ENCODE measurements at regions not wholly inside any gene's neighbourhood (a gene's known extent, or its start where the extent isn't known, plus 50 kb on each side); places are given as distances from the start of the nearest gene placed in this dataset.

DNA sequence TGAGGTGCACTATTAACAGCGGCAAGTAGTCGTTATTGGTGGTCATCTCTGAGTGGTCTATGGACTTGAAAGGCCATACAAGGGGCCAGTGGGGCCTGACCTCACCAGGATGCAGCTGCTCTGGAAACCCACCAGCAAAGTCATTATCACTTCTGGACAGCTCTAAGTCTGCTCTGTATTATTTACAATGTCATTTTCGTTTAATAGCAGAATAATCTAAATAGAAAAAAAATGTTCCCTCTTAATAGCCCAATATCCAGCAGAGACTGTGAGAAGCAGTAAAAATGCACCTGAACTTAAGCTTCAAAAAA is 85.0 kb upstream of the EED start:
- H3K9me3 ChIP-seq (ENCODE audit: control insufficient read depth, insufficient read depth, low read length) = no peaks in the 10 kb centered on the region
- peaks cover 15% of the 10 kb centered on the region; the same call in 1 of the 2 replicates for H3K4me1 ChIP-seq (ENCODE audit: insufficient read depth, low read length)
- no peak overlapping the region for H3K9ac ChIP-seq (ENCODE audit: low read depth, low read length)
- H3K36me3 ChIP-seq (ENCODE audit: insufficient read depth, low read length) = no peaks in the 10 kb centered on the region

DNA sequence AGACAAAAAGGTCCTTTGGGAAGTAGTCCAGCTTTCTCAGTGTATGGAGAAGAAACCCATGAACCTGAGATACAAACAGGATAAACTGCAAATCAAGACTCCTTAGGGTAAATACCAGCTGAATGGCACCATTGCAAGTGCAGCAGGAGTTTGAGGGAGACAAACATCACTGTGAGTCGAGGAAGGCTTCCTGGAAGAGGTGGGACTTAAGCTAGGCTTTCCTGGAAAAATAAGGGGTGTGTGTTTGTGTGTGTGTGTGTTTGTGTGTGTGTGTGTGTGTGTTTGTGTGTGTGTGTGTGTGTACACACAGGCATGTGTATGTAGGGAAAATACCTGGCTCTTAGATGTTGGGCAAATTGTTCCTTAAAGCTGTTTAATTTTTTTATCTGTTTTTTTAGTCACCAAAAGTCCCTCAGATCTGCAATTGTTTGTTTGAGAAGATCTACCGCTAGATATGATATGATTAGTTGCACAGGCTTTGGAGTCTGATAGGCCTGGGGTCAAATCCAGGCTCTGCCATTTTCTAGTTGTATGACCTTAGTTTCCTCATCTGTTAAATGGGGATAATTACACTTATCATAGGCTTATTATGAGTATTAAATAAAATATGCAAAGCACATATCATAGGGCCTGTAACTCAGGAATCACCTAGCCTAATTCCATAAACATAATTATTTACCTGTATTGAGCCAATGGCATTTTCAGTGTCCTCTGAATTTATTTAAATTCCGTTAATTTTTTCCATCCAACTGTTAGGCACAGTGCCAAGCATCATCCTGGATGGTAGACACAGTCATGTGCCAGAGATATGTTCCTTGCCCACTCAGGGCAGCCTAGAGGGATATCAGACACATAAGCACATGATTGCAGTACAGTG is 85.6 kb upstream of the EED start:
- H3K9ac ChIP-seq (ENCODE audit: low read depth, low read length) = no peak overlapping the region
- H3K36me3 ChIP-seq (ENCODE audit: insufficient read depth, low read length) = no peaks in the 10 kb centered on the region
- no peaks in the 10 kb centered on the region for H3K9me3 ChIP-seq (ENCODE audit: control insufficient read depth, insufficient read depth, low read length)
- peaks cover 15% of the 10 kb centered on the region; the same call in 1 of the 2 replicates for H3K4me1 ChIP-seq (ENCODE audit: insufficient read depth, low read length)

DNA sequence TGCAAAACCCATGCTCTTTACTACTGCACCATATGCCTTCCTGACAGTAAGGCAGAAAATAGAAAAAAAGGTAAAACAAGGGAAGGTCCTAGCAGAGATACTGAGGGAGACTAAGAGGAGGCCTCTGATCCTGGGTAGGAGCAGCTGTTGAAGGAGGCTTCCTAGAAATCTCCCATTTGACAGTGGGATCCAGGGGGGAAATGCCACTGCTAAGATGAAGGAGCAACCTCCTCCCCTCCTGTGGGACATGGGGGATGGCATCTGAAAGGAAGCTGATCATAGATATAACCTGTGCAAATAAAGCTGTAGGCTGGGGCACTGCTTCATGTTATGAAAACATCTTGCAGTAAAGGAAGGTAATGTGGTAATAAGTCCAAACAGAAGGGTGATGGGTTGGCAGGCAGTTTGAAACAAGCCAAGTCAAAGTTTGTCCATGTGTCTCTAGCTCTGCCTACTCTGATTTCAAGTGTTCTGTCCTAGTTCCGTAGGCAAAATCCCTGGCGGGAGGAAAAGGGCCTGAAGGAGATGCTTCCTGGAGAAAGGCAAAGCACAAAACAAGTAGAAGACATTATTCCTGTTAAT is 86.7 kb upstream of the EED start:
- Histone ChIP-seq H3K36me3 (ENCODE audit: insufficient read depth, low read length) (no peaks in the 10 kb centered on the region), H3K9me3 (ENCODE audit: control insufficient read depth, insufficient read depth, low read length) (no peaks in the 10 kb centered on the region), H3K4me1 (ENCODE audit: insufficient read depth, low read length) (peaks cover 15% of the 10 kb centered on the region; the same call in 1 of the 2 replicates), H3K9ac (ENCODE audit: low read depth, low read length) (no peak overlapping the region)

DNA sequence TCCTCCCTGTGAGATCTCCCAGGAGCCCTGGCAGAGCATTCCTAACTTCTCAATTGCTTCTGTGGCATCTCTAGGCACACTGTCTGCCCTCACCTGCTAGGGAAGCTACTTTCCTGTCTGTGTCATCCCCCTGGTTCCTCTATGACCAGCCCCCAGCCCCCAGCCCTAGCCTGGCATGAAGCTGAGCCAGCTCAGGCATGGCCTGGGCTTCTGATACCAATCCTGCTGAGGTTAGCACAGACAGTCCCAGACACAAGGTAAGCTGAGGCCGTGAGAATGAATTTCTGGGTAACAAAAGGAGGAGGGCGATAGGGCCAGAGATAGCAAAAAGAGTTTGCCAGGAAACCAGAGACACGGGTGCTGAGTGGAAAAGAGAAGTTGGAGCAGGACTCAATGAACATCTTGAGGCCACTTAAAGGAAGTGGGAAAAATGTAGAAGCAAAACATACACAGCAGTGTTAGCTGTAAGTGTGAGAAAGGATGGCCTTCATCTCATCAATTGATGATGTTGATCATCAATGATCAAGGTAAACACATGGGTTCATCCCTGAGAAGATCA is 87.6 kb upstream of the PICALM start:
- H3K4me1 ChIP-seq (ENCODE audit: insufficient read depth, low read length) = peaks cover 8% of the 10 kb centered on the region
- no peaks in the 10 kb centered on the region for H3K9me3 ChIP-seq (ENCODE audit: control insufficient read depth, insufficient read depth, low read length)
- H3K36me3 ChIP-seq (ENCODE audit: insufficient read depth, low read length) = no peaks in the 10 kb centered on the region
- H3K9ac ChIP-seq (ENCODE audit: low read depth, low read length) = no peak overlapping the region

DNA sequence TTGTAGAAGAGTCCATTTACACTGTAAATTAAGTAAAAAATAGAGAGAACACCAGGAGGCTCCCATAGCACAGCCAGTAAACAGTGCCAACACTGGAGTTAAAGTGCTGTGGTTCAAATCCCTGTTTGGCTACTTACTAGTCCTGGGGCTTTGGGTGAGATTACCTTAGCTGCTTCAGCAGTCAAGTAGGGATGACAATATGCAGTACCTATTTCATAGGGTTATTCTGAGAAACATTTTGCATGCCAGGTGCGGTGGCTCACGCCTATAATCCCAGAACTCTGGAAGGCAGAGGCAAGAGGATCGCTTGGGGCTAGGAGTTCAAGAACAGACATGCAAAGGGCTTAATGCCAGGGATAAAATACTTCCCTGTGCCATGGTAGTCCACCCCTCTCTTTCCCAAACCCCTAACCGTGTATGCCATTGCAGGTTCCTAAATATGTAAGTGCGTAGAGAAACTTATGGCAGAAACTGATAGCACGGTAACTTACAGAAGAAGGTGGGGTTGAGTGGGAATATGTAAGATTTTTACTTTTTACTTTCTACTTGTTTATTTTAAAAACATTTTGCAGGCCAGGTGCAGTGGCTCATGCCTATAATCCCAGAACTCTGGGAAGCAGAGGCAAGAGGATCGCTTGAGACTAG is 86.4 kb upstream of the PICALM start:
- peaks cover 13% of the 10 kb centered on the region for H3K4me1 ChIP-seq (ENCODE audit: insufficient read depth, low read length)
- no peaks in the 10 kb centered on the region for H3K36me3 ChIP-seq (ENCODE audit: insufficient read depth, low read length)
- H3K9me3 ChIP-seq (ENCODE audit: control insufficient read depth, insufficient read depth, low read length) = no peaks in the 10 kb centered on the region
- no peak overlapping the region for H3K9ac ChIP-seq (ENCODE audit: low read depth, low read length)

GRCh38 chr11:86153439-86153838 is 84.6 kb upstream of the PICALM start:
- Histone ChIP-seq H3K36me3 (ENCODE audit: insufficient read depth, low read length) (no peaks in the 10 kb centered on the region), H3K9me3 (ENCODE audit: control insufficient read depth, insufficient read depth, low read length) (no peaks in the 10 kb centered on the region), H3K4me1 (ENCODE audit: insufficient read depth, low read length) (peaks cover 10% of the 10 kb centered on the region), H3K9ac (ENCODE audit: low read depth, low read length) (no peak overlapping the region)

DNA sequence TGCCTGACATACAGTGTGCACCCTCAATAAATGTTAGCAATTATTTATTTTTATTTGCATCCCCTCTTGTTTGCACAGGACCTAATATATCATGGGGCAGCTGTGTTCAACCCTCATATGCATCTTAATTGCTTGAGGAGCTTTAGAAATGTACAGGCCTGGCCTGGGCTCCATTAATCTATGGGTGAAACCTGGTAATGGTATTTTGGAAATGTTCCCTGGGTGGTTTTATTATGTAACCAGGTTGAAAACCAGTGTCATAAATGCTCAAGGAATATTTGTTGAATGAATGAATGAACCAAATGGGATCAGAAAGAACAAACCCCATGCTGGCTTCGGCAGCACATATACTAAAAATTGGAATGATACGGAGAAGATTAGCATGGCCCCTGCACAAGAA is 84.0 kb upstream of the PICALM start:
- Histone ChIP-seq H3K9ac (ENCODE audit: low read depth, low read length) (no peak overlapping the region), H3K4me1 (ENCODE audit: insufficient read depth, low read length) (peaks cover 7% of the 10 kb centered on the region), H3K9me3 (ENCODE audit: control insufficient read depth, insufficient read depth, low read length) (no peaks in the 10 kb centered on the region), H3K36me3 (ENCODE audit: insufficient read depth, low read length) (no peaks in the 10 kb centered on the region)

DNA sequence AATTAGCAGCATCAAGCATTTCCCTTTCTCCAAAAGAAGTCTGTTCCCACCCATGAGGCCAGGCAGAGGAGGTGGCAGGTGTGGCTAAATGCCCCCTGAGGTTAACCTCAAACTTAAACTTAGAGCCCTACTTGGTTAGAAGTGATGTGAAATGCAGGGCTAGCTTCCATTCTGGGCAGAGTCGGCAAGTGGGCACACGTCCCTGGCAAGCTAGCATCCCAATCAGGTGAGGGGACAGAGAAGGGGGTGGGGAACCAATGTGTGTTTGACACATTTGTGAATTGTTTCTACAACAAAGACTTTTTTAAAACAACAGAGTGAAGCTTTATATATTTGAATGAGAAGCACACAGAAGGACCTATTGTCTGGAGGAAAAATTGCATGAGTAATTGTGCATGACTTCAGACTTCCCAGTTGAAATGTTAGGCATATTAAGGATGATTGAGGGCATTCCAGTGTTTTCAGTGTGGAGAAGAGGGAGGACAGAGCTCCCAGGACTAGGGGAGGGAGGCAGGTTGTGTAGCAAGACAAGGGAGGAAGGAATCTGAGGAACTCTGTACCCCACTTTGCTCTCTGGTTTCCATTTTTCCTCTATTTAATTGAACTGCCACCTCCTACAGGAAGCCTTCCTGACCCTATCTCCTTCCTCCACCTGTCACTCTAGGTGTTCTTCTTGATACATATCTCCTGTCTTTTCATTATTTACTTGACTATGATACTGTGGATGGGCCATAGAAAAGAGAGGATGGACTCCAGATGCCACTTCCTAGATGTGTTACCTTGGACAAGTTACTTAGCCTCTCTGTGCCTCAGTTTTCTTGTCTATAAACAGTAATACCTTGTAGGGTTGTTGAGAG is 83.3 kb upstream of the PICALM start:
- Histone ChIP-seq H3K4me1 (ENCODE audit: insufficient read depth, low read length) (peaks cover 7% of the 10 kb centered on the region), H3K9ac (ENCODE audit: low read depth, low read length) (no peak overlapping the region), H3K36me3 (ENCODE audit: insufficient read depth, low read length) (no peaks in the 10 kb centered on the region), H3K9me3 (ENCODE audit: control insufficient read depth, insufficient read depth, low read length) (no peaks in the 10 kb centered on the region)

- H3K36me3 ChIP-seq (ENCODE audit: insufficient read depth, low read length) = no peaks in the 10 kb centered on the region
- peaks cover 7% of the 10 kb centered on the region for H3K4me1 ChIP-seq (ENCODE audit: insufficient read depth, low read length)
- no peak overlapping the region for H3K9ac ChIP-seq (ENCODE audit: low read depth, low read length)
- no peaks in the 10 kb centered on the region for H3K9me3 ChIP-seq (ENCODE audit: control insufficient read depth, insufficient read depth, low read length)
Observed at GRCh38 chr11:86151174-86152005, 82.5 kb upstream of the PICALM start.

DNA sequence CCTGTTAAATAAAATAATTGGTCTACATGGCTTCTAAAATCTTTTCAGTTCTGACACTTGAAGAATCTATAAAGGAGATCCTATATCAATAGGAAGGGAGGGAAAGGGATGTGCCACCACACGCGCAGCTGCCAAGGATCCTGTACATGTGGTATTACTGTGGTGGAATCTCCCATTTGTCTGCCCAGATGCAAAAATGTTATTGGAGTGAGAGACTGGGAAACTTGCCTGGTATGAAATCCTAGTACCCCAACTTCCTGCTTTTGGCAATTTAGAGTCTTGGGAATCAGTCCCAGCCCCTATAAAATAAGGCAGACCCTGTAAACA is 81.9 kb upstream of the PICALM start:
- Histone ChIP-seq H3K9ac (ENCODE audit: low read depth, low read length) (no peak overlapping the region), H3K36me3 (ENCODE audit: insufficient read depth, low read length) (no peaks in the 10 kb centered on the region), H3K9me3 (ENCODE audit: control insufficient read depth, insufficient read depth, low read length) (no peaks in the 10 kb centered on the region), H3K4me1 (ENCODE audit: insufficient read depth, low read length) (peaks cover 7% of the 10 kb centered on the region)

DNA sequence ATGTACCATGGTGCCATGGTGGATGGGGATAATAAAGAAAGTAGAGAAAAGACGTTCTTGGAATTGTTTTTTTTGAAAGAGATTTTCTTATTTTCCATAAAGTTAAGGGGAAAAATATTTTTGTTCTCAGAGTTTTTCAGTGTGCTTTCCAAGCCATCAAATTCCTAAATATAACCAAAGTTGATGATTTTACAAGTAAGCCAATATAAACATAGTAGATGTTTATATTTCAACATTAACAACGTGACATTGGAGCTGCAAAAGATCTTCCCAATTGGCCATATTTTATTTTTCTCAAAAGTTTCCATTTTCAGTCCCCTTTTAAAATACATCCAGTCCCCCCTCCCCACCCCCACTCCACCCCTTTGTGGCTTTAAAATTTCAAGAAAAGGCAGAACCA is 80.9 kb upstream of the PICALM start:
- Histone ChIP-seq H3K9me3 (ENCODE audit: control insufficient read depth, insufficient read depth, low read length) (no peaks in the 10 kb centered on the region), H3K4me1 (ENCODE audit: insufficient read depth, low read length) (peaks cover 7% of the 10 kb centered on the region)

GRCh38 chr11:86148345-86148747 is 79.5 kb upstream of the PICALM start:
- Histone ChIP-seq H3K4me1 (ENCODE audit: insufficient read depth, low read length) (peaks cover 7% of the 10 kb centered on the region), H3K36me3 (ENCODE audit: insufficient read depth, low read length) (no peaks in the 10 kb centered on the region), H3K9me3 (ENCODE audit: control insufficient read depth, insufficient read depth, low read length) (no peaks in the 10 kb centered on the region), H3K9ac (ENCODE audit: low read depth, low read length) (no peak overlapping the region)

More for the DNA sequence above, 80.9 kb upstream of the PICALM start:
- no peaks in the 10 kb centered on the region for H3K36me3 ChIP-seq (ENCODE audit: insufficient read depth, low read length)
- no peak overlapping the region for H3K9ac ChIP-seq (ENCODE audit: low read depth, low read length)

DNA sequence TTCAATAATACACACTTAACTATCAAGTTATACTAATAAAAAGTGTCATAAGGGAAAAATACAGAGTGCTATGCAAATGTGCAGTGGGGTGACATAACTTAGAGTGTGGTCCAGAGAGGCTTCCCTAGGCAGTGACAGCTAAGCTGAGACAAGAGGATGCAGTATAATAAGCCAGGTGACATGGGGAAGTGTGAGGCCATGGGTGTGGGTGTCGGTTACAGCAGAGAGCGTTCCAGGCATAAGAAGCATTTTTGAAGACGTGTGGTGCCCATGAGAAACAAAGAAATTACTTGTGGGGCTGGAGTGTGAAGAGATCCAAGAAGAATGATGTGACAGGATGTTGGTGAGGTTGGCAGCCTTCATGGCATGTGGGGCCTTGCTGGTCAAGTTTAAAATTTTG is 78.1 kb upstream of the PICALM start:
- H3K36me3 ChIP-seq (ENCODE audit: insufficient read depth, low read length) = no peaks in the 10 kb centered on the region
- H3K9ac ChIP-seq (ENCODE audit: low read depth, low read length) = no peak overlapping the region
- peaks cover 7% of the 10 kb centered on the region for H3K4me1 ChIP-seq (ENCODE audit: insufficient read depth, low read length)
- no peaks in the 10 kb centered on the region for H3K9me3 ChIP-seq (ENCODE audit: control insufficient read depth, insufficient read depth, low read length)

Data from ES-I3 (cell line).